ENCODE measurements at regions not wholly inside any gene's neighbourhood (a gene's known extent, or its start where the extent isn't known, plus 50 kb on each side); places are given as distances from the start of the nearest gene placed in this dataset.
A peak's percentile ranks its signal among the peaks of the same experiment; 100 is the strongest.
"Not testable (repeated sequence)": the region's sequence is repeated elsewhere in the genome, so short reads cannot be mapped to it uniquely, and the experiment has no call there.

DNA sequence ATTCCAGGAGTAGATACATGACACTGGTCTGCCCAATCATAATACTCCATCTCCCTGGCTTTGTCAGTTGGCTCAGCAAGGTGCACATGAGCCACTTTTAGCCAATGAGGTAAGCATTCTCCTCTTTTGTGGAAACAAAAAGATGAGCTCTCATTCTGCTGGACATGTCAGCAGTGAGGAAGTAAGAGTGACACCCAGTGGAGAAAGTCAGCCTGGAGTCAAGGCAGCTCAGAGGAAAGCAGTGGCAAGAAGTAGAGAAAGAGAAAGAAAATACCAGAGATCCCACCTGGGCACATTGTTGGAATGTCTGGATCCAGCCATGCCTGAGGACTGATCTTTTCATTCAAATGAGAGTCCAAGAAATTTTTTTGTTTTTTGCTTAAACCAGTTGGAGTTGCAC is 496.9 kb upstream of the C16orf82 start:
- DNase-seq (ENCODE audit: low read depth in 4 of 4, low spot score in 1 of 4), result no peak

DNA sequence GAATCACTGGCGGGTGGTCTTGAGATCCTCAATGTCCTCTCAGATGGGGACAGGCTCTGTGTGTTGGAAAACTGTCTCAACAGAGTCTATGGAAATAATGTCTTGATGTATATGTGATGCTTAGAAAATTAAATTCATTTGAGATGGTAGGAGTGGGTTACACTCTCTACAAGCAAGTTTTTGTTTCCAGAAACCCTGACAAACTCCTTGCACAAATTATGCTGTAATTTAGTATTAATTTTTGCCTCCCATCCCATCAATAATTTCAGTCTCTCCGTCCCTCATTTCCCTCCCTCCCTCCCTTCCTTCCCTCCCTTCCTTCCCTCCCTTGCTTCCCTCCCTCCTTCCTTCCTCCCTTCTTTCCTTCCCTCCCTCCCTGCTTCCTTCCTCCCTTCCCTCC is 488.0 kb upstream of the C16orf82 start:
- DNase-seq (ENCODE audit: low read depth in 4 of 4, low spot score in 1 of 4), result no peak

DNA sequence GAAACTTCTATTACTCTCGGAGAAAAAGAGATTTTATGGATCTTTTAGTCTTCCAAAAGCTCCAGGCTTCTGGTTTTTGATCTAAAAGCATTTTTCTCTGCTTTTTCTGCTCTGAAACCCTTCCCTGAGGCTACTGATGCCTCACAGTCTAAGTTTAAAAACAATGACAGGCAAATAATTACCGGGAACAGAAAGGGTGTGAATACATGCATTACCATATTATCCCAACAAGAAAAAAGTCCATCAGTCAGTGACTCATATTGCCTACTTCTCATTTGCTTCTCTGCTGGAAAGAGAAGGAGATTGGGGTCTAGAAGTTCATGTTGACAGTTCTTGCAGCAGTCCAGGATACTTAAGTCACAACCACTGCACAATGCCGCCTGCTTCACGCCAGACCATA is 482.9 kb upstream of the C16orf82 start:
- no peak for DNase-seq (ENCODE audit: low read depth in 4 of 4, low spot score in 1 of 4)

DNA sequence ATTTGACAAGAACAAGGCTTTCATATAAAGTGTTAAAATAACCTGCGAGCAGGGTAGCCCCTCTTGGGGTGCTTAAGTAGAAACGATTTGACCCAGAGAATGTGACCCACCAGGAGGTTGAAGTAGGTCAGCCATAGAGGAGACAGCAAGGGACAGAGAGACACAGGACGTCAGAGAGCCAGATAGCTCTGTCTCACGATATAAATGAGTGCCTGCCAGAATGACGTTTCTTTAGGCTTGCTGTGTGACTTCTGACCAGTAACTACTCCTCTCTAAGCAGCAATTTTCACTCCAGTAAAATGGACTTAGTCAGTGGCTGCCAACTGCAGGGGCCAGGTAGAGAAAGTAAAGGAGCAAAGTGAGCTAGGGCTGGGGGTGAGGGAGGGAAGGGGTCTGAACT is 473.0 kb upstream of the C16orf82 start:
- DNase-seq (ENCODE audit: low read depth in 4 of 4, low spot score in 1 of 4), result no peak

DNA sequence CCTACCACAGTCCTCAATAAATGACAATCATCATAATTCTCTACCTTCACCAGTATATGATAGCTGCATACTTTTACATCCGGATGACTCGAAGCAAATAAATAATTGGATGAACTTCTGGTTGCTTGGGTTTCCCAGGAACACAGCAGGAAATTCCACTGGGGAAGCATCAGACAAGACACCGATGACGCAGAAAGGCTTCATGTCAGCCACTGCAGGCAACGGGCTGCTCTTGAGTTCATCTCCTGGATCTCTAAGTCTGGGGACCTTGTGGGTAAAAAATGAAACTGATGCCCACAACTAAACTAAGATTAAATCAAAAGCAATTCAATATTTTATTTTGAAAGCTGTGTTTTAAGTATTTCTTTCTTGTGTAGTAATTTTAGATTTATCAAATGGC is 472.1 kb upstream of the C16orf82 start:
- no peak for DNase-seq (ENCODE audit: low read depth in 4 of 4, low spot score in 1 of 4)

DNA sequence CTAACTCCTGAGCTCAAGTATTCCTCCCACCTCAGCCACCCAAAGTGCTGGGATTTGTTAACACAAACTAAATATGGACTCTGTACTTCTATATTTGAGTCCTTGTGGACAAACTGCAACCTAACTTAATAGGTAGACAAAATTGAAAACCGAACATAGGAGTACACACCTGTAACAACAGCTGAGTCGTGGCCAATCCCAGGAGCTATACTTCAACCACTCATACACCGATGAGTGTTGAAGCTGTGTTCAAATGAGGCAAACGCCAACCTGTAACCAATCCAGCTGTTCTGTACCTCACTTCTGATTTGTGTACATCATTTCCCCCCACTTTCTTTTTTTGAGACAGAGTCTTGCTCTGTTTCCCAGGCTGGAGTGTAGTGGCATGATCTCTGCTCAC is 471.5 kb upstream of the C16orf82 start:
- DNase-seq (ENCODE audit: low read depth in 4 of 4, low spot score in 1 of 4), result no peak

DNA sequence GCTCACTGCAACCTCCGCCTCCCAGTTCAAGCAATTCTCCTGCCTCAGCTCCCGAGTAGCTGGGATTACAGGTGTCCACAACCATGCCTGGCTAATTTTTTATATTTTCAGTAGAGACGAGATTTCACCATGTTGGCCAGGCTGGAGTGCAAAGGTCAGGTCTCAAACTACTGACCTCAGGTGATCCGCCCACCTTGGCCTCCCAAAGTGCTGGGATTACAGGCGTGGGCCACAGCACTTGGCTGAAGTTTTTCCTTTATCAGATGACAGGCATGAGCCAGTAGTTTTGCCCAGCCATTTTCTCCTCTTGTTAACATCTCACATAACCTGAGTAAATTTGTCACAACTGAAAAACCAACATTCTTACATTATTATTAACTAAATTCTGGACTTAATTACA is 470.7 kb upstream of the C16orf82 start:
- DNase-seq (ENCODE audit: low read depth in 4 of 4, low spot score in 1 of 4), result not testable (repeated sequence)

DNA sequence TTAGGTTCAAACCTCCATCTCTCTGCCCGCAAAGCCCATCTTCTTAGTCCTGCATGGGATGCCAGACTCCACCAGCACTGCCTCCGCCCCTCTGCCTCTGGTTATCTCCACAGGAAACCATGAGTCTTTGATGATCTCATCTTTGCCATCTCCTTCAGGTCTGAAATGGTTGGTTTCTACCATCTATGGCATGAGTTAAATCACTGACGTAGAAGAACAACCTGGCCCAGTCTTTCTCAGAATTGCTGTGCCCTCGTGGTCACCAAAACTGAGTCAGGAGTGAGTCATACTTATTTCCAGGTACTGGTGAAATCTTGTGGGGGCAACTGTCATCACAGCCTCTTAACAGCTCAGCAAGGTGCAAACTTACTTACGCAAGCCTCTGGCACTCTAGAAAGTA is 468.7 kb upstream of the C16orf82 start:
- peak; percentile 7 to 54 (median 26) for DNase-seq (ENCODE audit: low read depth in 4 of 4, low spot score in 1 of 4)

DNA sequence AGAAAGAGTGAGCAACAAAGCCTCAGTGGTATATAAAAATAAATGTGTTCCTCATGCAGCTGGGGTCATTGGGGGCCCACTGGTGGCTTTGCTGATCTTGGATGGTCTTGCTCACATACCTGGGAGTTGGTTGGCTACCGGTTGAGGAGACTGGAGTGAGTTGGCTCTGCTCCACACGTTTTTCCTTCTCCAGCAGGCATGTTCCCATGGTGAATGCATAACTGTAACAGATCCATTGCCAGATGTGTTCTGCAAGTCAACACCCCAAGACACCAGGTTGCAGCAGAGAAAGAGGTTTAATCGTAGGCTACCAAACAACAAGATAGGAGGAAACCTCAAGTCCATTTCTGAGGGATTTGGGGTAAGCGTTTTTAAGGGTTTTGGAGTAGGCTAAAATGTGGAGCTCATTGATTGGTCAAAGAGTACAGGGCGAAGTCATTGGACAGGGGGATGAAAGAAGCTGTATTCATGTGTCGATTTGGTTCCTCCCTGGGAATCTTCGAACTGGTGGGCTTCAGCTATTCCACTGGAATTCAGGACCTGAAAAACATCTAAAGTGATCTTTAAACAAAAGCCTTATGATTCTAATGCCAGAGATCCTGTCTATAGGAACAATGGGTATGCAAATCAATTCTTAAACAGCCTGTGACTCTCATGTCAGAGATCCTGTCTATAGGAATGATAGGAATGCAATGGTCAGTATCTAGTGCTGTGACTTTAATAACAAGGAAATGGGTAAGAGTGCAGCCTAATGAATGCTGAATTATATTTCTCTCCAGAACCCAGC is 467.5 kb upstream of the C16orf82 start:
- no peak for DNase-seq (ENCODE audit: low read depth in 4 of 4, low spot score in 1 of 4)

DNA sequence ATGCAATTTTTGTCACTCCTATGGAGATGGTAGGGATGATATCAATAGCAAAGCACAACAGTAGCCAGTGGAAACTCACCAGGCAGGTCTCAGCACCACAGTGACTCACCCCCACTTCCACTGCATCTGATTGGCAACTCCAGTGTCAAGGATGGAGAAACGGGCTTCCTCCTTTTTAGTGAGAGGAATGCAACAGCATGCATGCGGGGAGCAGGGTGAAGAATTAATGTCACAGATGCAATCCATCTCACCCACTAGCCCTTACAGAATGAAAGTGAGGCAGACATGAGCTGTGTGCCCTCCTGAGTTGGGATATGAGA is 467.0 kb upstream of the C16orf82 start:
- no peak for DNase-seq (ENCODE audit: low read depth in 4 of 4, low spot score in 1 of 4)

DNA sequence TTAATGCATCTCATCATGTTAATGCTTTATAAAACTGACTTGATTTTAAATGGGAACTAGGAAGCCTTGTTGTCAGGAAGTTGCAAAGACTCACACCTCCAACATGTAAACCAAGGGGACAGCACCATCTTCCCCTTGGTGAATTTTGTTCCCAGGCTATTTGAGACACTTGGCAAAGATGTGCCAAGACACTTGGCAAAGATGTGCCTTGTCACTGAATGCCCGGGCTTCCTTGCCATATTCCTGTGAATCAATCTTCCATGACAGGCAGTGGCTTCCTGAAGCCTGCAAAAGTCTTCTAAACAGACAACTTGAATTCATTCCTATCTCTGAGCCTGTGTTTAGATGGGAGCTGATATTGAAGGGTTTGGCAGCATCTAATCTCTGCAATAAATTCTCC is 465.4 kb upstream of the C16orf82 start:
- DNase-seq (ENCODE audit: low read depth in 4 of 4, low spot score in 1 of 4), result no peak

DNA sequence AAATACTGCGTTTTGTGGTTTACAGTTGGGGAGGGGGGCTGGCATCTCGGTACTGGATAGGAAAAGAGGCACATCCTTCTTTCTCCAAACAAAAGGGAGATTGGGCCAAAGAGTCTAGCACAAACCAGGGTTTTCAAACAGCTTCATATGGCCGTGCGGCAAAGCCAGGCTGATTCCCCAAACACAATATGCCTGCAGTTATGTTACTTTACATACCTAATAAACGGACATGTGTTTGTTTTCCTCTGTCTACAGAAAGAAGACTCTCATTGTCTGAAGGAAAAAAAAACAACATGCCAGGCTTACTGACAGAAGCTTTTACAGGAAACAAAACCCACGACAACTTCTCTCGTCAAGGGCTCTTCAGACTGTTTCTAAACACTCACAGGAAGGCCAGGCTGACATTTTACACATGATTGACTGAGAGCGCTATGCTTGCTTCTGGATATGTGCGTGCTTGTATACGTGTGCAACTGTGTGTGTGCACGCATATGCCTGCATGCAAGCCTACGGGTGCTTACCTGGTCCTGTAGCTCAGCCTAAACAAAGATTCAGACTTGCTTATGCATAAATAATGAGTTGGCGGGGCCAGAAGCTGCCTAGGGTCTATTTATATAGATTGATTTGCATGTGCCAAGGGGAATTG is 461.0 kb upstream of the C16orf82 start:
- no peak for DNase-seq (ENCODE audit: low read depth in 4 of 4, low spot score in 1 of 4)

DNA sequence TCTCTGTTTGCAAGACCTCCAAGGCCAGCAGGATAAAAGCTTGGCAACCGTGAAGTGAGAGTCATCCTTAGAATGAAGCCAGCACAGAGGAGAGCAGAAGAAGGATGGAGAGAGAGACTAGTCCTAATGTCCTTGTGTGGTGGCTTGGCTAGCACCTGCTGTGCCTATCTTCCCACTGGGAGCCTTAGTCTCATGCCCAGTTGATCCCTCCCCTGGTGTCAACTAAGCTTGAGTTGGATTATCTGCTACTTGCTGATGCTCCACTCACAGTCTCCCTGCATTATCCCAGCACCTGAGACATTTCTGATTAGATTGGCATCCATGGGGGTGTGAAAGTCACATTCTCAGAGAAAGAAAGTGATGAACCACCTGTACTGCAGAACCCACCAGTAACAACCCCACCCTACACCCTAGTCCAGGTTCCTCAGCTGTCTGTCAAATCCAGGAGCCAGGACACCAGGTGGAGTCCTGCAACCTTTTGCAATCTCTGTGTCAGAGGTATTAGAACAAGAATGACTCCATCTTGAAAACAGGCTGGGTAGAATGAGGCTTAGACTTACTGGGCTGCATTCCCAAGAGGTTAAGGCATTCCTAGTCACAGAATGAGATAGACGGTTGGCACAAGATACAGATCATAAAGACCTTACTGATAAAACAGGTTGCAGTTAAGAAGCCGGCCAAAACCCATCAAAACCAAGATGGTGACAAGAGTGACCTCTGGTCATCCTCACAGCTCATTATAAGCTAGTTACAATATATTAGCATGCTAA is 460.2 kb upstream of the C16orf82 start:
- no peak for DNase-seq (ENCODE audit: low read depth in 4 of 4, low spot score in 1 of 4)

DNA sequence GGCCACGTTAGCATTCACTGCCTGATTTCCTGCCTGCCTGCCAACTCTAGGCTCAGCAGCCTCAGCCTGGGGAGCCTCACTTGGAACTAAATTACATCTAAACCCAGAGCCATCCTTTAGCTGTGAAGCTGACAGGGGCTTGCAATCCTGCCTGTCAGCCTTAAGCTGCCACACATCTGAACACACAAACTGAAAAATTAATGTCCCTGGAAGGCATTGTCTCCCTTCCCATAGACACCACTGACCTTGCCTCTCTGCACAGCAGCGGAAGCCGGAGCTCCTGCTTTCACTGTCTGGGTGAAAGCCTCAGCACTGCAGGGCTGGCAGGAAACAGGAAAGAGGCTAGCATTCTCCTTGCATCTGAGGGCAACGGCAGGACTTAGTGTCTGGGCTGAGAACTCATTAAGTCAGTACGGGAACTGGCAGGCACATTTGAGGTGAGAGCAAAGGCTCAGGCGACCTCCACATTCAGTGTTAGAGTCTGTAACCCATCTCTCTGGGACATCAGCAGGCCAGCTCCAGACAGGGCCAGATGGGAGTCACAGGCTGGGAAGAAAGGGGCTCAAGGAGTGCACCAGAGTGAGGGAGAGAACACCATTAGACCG is 452.4 kb upstream of the C16orf82 start:
- no peak for DNase-seq (ENCODE audit: low read depth in 4 of 4, low spot score in 1 of 4)

DNA sequence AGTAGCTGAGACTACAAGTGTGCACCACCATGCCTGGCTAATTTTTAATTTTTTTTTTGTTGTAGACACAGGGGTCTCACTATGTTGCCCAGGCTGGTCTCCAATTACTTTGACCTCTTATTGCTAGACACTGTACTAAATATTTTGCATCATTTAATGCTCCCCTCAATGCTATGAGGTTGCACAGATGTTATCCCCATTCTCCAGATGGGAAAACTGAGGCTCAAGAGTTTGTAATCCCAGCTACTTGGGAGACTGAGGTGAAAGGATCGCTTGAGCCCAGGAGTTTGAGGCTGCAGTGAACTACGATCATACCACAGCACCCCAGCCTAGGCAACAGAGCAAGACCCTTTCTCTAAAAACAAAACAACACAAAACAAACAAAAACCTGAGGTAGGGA is 443.3 kb upstream of the C16orf82 start:
- no peak for DNase-seq (ENCODE audit: low read depth in 4 of 4, low spot score in 1 of 4)

DNA sequence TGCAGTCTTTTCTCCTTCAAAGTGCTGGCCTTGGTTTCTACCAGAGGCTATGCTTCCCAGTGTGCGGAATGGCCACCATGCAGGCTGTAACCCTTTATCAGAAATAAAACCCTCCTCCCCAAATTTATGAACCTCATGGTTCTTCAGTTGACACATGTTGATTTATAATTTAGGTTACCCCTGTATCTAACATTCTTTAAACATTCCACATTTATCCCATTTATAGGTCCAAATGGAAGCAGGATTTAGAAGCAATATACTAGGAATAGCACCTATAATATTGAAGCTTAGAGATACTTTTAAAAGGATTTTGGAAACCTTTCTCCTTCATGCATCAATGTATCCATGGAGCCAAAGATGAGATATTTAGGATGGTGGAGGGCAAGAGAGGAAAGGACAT is 438.8 kb upstream of the C16orf82 start:
- no peak for DNase-seq (ENCODE audit: low read depth in 4 of 4, low spot score in 1 of 4)

DNA sequence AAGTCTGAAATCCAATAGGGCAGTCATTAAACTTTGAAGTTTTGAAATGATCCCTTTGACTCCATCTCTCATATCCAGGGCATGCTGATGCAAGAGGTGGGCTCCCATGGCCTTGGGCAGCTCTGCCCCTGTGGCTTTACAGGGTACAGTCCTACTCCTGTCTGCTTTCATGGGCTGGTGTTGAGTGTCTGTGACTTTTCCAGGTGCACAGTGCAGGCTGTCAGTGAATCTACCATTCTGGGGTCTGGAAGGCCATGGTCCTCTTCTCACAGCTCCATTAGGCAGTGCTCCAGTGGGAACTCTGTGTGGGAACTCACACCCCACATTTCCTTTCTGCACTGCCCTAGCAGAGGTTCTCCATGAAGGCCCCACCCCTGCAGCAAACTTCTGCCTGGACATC is 435.4 kb upstream of the C16orf82 start:
- DNase-seq (ENCODE audit: low read depth in 4 of 4, low spot score in 1 of 4), result not testable (repeated sequence)

DNA sequence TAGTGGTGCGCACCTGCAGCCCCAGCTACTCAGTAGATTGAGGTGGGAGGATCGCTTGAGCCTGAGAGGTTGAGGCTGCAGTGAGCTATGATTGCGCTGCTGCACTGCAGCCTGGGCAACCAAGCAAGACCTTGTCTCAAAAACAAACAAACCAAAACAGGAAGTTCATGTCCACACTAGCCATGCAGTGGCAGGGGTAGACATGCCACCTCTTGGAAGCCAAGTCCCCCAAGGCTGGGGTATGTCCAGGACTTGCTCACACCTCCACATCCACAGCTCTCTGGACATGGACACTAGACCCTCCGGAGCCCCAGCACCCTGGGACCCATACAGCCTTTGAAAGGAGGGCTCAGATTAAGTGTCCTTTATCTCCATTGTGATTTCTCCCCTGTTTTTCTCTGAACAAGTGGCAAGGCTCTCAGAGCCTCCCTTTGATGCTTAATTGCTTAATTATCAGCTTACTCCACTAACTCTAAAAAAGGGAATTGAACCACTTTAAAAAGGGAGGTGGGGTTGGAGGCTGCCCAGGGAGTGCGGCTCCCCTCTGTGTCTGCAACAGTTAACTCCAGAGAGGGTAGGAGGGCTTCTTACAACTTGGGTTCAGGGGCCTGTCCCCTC is 424.6 kb upstream of the C16orf82 start:
- DNase-seq (ENCODE audit: low read depth in 4 of 4, low spot score in 1 of 4), result no peak

DNA sequence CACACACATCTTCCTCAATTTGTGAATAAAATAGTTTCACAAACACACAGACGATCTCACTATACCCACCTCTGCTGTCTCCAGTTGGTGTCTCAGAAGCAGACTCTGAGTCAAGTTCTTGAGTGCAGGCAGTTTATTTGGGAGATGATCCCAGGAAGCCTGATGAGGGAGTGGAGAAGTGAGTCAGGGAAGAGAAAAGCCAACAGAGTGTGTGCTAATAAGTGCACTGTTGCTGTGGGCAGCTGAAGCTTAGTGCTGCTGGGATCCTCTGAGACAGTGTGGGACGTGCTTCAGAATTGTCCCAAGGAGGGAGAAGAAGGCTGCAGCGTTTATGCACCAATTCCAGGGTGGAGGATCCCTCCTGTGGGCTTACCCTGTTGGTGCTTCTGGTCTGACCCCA is 423.2 kb upstream of the C16orf82 start:
- DNase-seq (ENCODE audit: low read depth in 4 of 4, low spot score in 1 of 4), result no peak

DNA sequence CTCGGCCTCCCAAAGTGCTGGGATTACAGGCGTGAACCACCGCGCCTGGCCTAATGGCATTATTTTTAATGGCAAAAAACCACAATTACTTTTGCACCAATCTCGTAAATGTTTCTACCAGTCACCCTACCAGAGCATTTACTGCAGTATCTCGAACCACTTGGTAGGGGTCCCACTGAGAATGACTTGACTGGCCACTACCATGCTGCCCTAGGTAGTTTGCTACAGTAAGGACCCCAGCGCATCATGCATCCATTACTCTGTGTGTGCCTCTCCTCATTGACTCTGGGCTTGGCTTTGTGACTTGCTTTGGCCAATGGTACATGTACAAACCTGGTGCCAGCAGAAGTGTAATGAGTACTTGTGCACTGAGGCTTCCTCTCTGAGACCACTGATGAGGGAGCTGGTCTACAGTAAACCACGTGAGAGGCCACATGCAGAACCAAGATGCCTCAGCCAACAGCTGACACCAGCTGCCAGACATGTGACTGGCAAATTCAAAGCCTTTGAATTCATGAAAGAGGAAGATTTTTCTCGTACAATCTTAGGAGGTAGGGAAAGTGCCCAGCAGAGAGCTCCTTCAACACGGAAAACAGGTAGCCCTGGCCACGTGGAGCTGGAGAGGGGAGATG is 421.7 kb upstream of the C16orf82 start:
- no peak for DNase-seq (ENCODE audit: low read depth in 4 of 4, low spot score in 1 of 4)

DNA sequence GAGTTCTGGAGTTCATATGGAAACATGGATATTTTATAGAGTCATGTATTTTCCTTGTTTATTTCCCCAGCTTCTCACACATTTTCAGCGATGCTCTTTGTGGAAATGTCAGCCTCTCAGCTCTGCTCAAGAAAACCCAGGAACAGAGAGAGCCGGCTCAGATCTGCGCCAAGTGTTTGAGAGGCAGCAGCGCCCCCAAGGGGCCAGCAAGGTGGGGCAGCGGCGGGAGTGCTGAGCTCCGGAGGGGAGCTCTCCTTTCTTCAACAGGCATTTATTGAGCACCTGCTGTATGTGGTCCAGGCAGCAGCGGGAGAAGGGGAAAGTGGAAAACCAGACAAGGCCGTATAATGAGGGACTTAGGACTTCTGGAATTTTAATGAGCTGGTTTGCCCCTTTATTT is 421.1 kb upstream of the C16orf82 start:
- DNase-seq (ENCODE audit: low read depth in 4 of 4, low spot score in 1 of 4), result peak in 3 of 4 experiments; percentile 27 to 32 (median 30)

Measured in stimulated activated CD4-positive, alpha-beta T cell treated with anti-CD3 and anti-CD28 coated beads, Interleukin-1b, Interleukin-23, amount 100 ng/mL, for 24 hours (primary cell).